22Rv1 (cell line): ENCODE measurements at regions not wholly inside any gene's neighbourhood (a gene's known extent, or its start where the extent isn't known, plus 50 kb on each side); places are given as distances from the start of the nearest gene placed in this dataset.

ENCODE experiments used
- CTCF ChIP-seq: fragments of 450-650 bp; IDR thresholded peaks from 2 replicates; pipeline ENCODE4 v1.5.1; 2017; ENCODE audit warnings: mild to moderate bottlenecking
- ZFX ChIP-seq: fragments of 450-650 bp; IDR thresholded peaks from 2 replicates; pipeline ENCODE4 v1.6.1; 2017; ENCODE audit warnings: antibody characterized with exemption, borderline replicate concordance

- TF ChIP-seq CTCF: no peak
- no peak for TF ChIP-seq ZFX
These were observed 245.0 kb downstream of the FOXD2 start for GRCh38 chr1:47682786-47683350.
